GM21367 (cell line): ENCODE measurements at regions not wholly inside any gene's neighbourhood (a gene's known extent, or its start where the extent isn't known, plus 50 kb on each side); places are given as distances from the start of the nearest gene placed in this dataset.

ENCODE experiments used
- ATAC-seq: cut with Tn5 transposase; IDR thresholded peaks from one replicate; pipeline ENCODE4 v1.9.1; 2021; ENCODE audit not compliant: unreplicated experiment

- ATAC-seq, result no peak
These were observed 185.7 kb upstream of the KLHL29 start for GRCh38 chr2:23199115-23199918.

GRCh38 chr2:23200068-23200786 is 184.8 kb upstream of the KLHL29 start:
- no peak for ATAC-seq

GRCh38 chr2:23200787-23201114 is 184.2 kb upstream of the KLHL29 start:
- ATAC-seq, result no peak

GRCh38 chr2:23203383-23203782 is 181.6 kb upstream of the KLHL29 start:
- no peak for ATAC-seq

GRCh38 chr2:23204685-23205242 is 180.2 kb upstream of the KLHL29 start:
- ATAC-seq, result no peak

GRCh38 chr2:23206650-23207049 is 178.3 kb upstream of the KLHL29 start:
- no peak for ATAC-seq

GRCh38 chr2:23207871-23208270 is 177.1 kb upstream of the KLHL29 start:
- ATAC-seq, result no peak

GRCh38 chr2:23208339-23208738 is 176.6 kb upstream of the KLHL29 start:
- ATAC-seq, result no peak

GRCh38 chr2:23209059-23209458 is 175.9 kb upstream of the KLHL29 start:
- no peak for ATAC-seq

GRCh38 chr2:23211987-23212583 is 172.9 kb upstream of the KLHL29 start:
- no peak for ATAC-seq

GRCh38 chr2:23213196-23213595 is 171.8 kb upstream of the KLHL29 start:
- no peak for ATAC-seq

GRCh38 chr2:23215016-23215415 is 170.0 kb upstream of the KLHL29 start:
- no peak for ATAC-seq

- ATAC-seq, result no peak
These were observed 165.3 kb upstream of the KLHL29 start for GRCh38 chr2:23219666-23220065.

- ATAC-seq, result no peak
These were observed 164.4 kb upstream of the KLHL29 start for GRCh38 chr2:23220513-23221094.

- ATAC-seq, result no peak
These were observed 163.7 kb upstream of the KLHL29 start for GRCh38 chr2:23221236-23221635.

- no peak for ATAC-seq
These were observed 163.1 kb upstream of the KLHL29 start for GRCh38 chr2:23221901-23222300.

GRCh38 chr2:23230885-23231284 is 154.1 kb upstream of the KLHL29 start:
- no peak for ATAC-seq

- ATAC-seq, result no peak
These were observed 153.1 kb upstream of the KLHL29 start for GRCh38 chr2:23231865-23232264.

- no peak for ATAC-seq
These were observed 149.7 kb upstream of the KLHL29 start for GRCh38 chr2:23235292-23235691.

GRCh38 chr2:23235736-23236135 is 149.2 kb upstream of the KLHL29 start:
- ATAC-seq, result no peak

- ATAC-seq, result no peak
These were observed 147.8 kb upstream of the KLHL29 start for GRCh38 chr2:23237147-23237546.
